MM.1S (cell line): ENCODE measurements at regions not wholly inside any gene's neighbourhood (a gene's known extent, or its start where the extent isn't known, plus 50 kb on each side); places are given as distances from the start of the nearest gene placed in this dataset.

Experiments used
- DNase-seq: peaks from one replicate; pipeline ENCODE4 v3.0.0-alpha.2; 2015
- H2AFZ ChIP-seq: fragments of 300-600 bp; sonication (generic); 2 replicates; pipeline ENCODE4 v1.6.0; 2016; ENCODE audit warnings: antibody characterized with exemption, low read length
- H3F3A ChIP-seq: fragments of 300-600 bp; sonication (generic); 2 replicates; pipeline ENCODE4 v1.6.1; 2016; ENCODE audit warnings: mild to moderate bottlenecking, antibody characterized with exemption, low read length, moderate library complexity, mixed read lengths; ENCODE audit not compliant: insufficient read depth
- H3K27ac ChIP-seq: fragments of 300-600 bp; sonication (generic); 2 replicates; pipeline ENCODE4 v1.5.1; 2016; ENCODE audit warnings: mild to moderate bottlenecking, low read length
- H3K27me3 ChIP-seq: fragments of 300-600 bp; sonication (generic); replicated peaks from 2 replicates; pipeline ENCODE4 v1.6.0; 2016; ENCODE audit warnings: low read length; ENCODE audit not compliant: insufficient read depth
- H3K36me3 ChIP-seq: fragments of 300-600 bp; sonication (generic); replicated peaks from 2 replicates; pipeline ENCODE4 v1.6.1; 2016; ENCODE audit warnings: mild to moderate bottlenecking, low read length, mixed read lengths; ENCODE audit not compliant: insufficient read depth
- H3K4me1 ChIP-seq: fragments of 300-600 bp; sonication (generic); 2 replicates; pipeline ENCODE4 v1.6.1; 2016; ENCODE audit warnings: low read length, mixed read lengths
- H3K4me2 ChIP-seq: fragments of 300-600 bp; sonication (generic); 2 replicates; pipeline ENCODE4 v1.6.0; 2016; ENCODE audit warnings: low read depth, low read length
- H3K4me3 ChIP-seq: fragments of 300-600 bp; sonication (generic); 2 replicates; pipeline ENCODE4 v1.5.1; 2016; ENCODE audit warnings: low read length, mixed read lengths
- H3K79me2 ChIP-seq: fragments of 300-600 bp; sonication (generic); 2 replicates; pipeline ENCODE4 v1.6.1; 2016; ENCODE audit warnings: mixed run types, low read length, mixed read lengths
- H3K9ac ChIP-seq: fragments of 300-600 bp; sonication (generic); 2 replicates; pipeline ENCODE4 v1.6.1; 2016; ENCODE audit warnings: low read length, mixed read lengths
- H3K9me2 ChIP-seq: fragments of 300-600 bp; sonication (generic); replicated peaks from 2 replicates; pipeline ENCODE4 v1.6.1; 2016; ENCODE audit warnings: mild to moderate bottlenecking, low read length, mixed read lengths; ENCODE audit not compliant: insufficient read depth
- H3K9me3 ChIP-seq: fragments of 300-600 bp; sonication (generic); replicated peaks from 2 replicates; pipeline ENCODE4 v1.6.1; 2016; ENCODE audit warnings: mild to moderate bottlenecking, low read length, mixed read lengths; ENCODE audit not compliant: insufficient read depth
- H4K20me1 ChIP-seq: fragments of 300-600 bp; sonication (generic); 2 replicates; pipeline ENCODE4 v1.6.1; 2016; ENCODE audit warnings: mild to moderate bottlenecking, low read length, moderate library complexity, mixed read lengths; ENCODE audit not compliant: insufficient read depth
- CTCF ChIP-seq: fragments of 300-600 bp; sonication (generic); IDR thresholded peaks from 2 replicates; pipeline ENCODE4 v1.5.1; 2016; ENCODE audit warnings: antibody characterized with exemption, low read length, mixed read lengths
- EZH2 ChIP-seq: fragments of 300-600 bp; sonication (generic); optimal IDR thresholded peaks from 2 replicates; pipeline ENCODE3; 2017; ENCODE audit warnings: low read depth, mild to moderate bottlenecking, antibody characterized with exemption, low read length, mixed read lengths
- EZH2phosphoT487 ChIP-seq: fragments of 300-600 bp; sonication (generic); IDR thresholded peaks from 2 replicates; pipeline ENCODE4 v1.6.1; 2018; ENCODE audit warnings: antibody characterized with exemption, low read length

DNA sequence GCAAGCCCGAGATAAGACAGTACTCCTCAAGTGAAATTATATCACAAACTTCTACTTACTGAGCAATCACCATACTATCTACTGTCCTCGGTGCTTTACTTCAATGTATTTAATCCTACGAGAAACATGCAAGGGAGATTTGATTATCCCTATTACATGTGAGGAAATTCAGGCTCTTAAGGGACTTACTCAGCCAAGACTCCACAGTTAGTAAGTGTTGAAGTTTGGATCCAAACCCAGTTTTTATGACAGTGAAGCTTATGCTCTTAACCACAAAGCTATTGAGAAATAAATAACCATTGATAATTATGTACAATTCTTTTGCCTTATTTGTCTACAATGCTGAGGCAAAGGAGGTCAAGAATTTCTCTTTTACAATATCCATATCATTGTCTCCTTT, 672.9 kb upstream of the ACVR2A start:
- H4K20me1 ChIP-seq, result no peaks in the 10 kb centered on the region

DNA sequence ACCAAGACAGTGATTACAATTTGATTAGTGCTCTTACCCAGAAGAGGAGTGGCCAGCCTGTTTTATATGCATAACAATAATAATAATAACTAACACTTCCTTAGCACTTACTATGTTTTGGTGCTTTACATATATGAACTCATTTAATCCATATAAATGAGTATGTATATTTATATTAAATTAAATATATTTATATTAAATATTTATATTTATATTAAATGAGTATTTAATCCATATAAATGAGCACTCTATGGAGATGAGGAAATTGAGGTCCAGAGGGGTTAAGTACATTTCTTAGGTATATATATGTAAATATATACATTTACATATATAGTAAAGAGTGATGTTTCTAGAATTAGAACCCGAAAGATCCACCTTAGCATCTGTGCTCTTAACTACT, 673.9 kb upstream of the ACVR2A start:
- H2AFZ ChIP-seq, result no peak overlapping the region
- peaks cover 21% of the 10 kb centered on the region for H3K4me1 ChIP-seq
- TF ChIP-seq EZH2phosphoT487 (no peak), EZH2 (no peak), CTCF (no peak)

More for the DNA sequence above, 672.9 kb upstream of the ACVR2A start:
- TF ChIP-seq EZH2phosphoT487, result no peak
- TF ChIP-seq CTCF, result no peak
- TF ChIP-seq EZH2, result no peak
- Histone ChIP-seq H3K79me2 (no peaks in the 10 kb centered on the region), H3K9me3 (no peaks in the 10 kb centered on the region), H3K9me2 (no peaks in the 10 kb centered on the region), H3K27me3 (no peaks in the 10 kb centered on the region), H3K9ac (no peak overlapping the region), H3K4me1 (peaks cover 21% of the 10 kb centered on the region), H3K4me3 (no peak overlapping the region), H3F3A (0 out of 2 replicates have a peak, but pooled peaks cover 3% of the 10 kb centered on the region), H3K4me2 (no peak overlapping the region), H2AFZ (no peak overlapping the region), H3K36me3 (no peaks in the 10 kb centered on the region), H3K27ac (no peak overlapping the region)
- DNase-seq, result no peak

GRCh38 chr2:147165697-147166382, 679.0 kb upstream of the ACVR2A start:
- Histone ChIP-seq H3K27me3 (no peaks in the 10 kb centered on the region), H3K4me3 (no peak overlapping the region), H4K20me1 (no peaks in the 10 kb centered on the region), H3K9me3 (no peaks in the 10 kb centered on the region), H2AFZ (no peak overlapping the region), H3K4me2 (no peak overlapping the region), H3K4me1 (no peaks in the 10 kb centered on the region), H3K9ac (no peak overlapping the region), H3K36me3 (no peaks in the 10 kb centered on the region), H3K27ac (no peak overlapping the region), H3K79me2 (no peaks in the 10 kb centered on the region), H3F3A (no peaks in the 10 kb centered on the region), H3K9me2 (no peaks in the 10 kb centered on the region)
- DNase-seq, result no peak
- TF ChIP-seq CTCF, result no peak
- no peak for TF ChIP-seq EZH2
- no peak for TF ChIP-seq EZH2phosphoT487

More for the DNA sequence above, 673.9 kb upstream of the ACVR2A start:
- DNase-seq, result no peak
- no peaks in the 10 kb centered on the region for H3K79me2 ChIP-seq
- H4K20me1 ChIP-seq, result no peaks in the 10 kb centered on the region
- H3K4me3 ChIP-seq, result no peak overlapping the region
- no peak overlapping the region for H3K4me2 ChIP-seq
- H3K27ac ChIP-seq, result no peak overlapping the region
- H3K9me3 ChIP-seq, result no peaks in the 10 kb centered on the region
- H3K9ac ChIP-seq, result no peak overlapping the region
- no peaks in the 10 kb centered on the region for H3K9me2 ChIP-seq
- H3F3A ChIP-seq, result 0 out of 2 replicates have a peak, but pooled peaks cover 3% of the 10 kb centered on the region
- no peaks in the 10 kb centered on the region for H3K36me3 ChIP-seq
- no peaks in the 10 kb centered on the region for H3K27me3 ChIP-seq
